HG03108 (cell line): ENCODE measurements at regions not wholly inside any gene's neighbourhood (a gene's known extent, or its start where the extent isn't known, plus 50 kb on each side); places are given as distances from the start of the nearest gene placed in this dataset.

Source experiments
- ATAC-seq: cut with Tn5 transposase; IDR thresholded peaks from one replicate; pipeline ENCODE4 v1.9.1; 2021; ENCODE audit warnings: moderate library complexity; ENCODE audit not compliant: unreplicated experiment

DNA sequence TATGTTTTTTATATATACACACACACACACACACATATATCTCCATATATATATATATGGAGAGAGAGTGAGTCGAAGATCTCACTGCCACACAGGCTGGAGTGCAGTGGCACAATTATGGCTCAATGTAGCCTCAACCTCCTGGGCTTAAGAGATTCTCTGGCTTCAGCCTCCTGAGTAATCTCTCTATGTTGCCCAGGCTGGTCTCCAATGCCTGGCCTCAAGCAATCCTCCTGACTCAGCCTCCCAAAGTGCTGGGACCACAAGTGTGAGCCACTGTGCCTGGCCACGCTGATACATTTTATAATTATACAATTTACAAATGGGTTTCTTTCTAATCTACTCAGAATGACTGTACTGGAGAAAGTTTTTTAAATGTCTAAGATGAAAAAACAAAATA is 664.2 kb downstream of the PTPRC start:
- ATAC-seq: no peak

DNA sequence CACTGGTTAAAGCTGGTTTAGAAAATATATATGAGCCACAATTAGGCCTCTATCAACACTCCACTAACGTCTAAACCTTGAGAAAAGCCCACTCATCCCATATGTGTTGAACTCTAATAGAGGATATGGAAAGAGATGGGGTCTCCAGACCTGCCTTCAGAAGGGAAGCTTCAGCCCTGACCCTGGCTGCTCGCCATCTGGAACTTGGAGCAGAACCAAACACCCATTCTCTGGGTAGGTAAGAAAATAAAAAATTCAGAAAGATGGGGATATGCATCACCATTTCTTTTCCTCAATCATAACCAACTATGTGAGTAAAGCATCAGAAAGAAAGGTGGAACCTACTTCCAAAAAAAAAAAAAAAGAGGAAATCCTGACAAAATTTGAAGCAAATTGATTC is 666.2 kb downstream of the PTPRC start:
- ATAC-seq: no peak

DNA sequence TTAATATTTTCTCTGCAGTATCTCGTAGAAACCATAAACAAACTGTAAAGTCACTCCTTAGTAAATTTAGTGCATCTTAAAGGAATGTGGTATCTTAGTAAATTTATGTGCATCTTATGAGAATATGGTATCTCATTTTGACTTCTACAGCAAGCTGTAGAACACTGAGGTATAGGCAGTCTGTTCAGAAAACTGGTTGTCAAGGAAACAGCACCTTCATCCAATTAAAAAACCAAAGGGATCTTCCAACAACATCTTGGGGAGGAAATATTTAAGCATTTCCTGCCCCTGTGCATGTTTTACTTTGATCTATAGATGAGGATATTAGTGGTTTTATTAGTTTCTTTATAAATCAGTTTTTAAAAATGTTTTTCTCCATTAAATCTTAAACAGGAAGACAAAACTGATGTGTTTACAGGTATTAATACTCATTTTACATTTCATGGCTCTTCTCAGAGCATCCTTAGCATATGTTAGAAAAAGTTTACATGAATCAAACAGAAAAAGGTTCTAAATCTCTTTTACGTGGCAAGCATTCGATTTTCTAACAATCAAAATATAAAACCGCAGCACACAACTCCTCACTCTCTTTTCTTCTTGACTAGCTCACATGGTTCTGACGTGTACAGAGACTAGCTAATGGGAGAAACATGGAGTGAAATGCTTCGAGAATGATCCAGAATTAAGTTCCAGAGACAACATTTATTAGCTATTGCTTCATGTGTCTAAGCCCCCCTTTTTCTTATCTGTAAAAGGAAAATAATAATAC is 668.8 kb downstream of the PTPRC start:
- no peak for ATAC-seq

DNA sequence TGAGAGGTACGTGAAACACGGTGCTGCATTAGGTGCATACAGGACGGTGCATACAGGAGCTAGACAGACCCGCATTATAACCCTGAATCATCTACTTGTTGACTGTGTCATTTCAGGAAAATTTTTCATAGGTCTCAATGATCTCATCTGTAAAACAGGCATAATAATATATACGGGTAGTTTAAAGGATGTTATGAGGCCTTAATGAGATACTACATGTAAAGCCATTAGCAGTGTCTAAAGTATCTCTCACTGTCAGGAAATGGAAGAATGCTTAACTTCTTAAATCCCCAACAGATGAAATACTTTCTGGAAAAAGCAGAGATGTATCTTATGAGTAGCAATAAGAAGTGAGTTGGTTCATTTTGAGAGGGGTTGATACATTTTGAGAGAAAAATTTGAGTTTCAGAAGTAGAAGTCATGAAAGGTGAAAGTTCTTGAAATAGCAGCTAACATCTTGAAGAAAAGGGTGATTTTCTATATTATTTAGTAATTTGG is 669.6 kb downstream of the PTPRC start:
- no peak for ATAC-seq

DNA sequence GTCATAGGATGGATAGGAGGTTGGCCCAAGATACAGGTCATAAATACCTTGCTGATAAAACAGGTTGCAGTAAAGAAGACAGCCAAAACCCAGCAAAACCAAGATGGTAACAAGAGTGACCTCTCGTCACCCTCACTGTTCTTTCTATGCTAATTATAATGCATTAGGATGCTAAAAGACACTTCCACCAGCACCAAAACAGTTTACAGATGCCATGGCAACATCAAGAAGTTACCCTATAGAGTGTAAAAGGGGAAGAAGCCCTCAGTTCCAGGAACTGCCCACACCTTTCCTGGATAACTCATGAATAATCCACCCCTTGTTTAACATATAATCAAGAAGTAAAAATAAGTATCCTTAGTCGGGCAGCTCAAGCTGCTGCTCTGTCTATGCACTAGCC is 671.9 kb downstream of the PTPRC start:
- no peak for ATAC-seq

DNA sequence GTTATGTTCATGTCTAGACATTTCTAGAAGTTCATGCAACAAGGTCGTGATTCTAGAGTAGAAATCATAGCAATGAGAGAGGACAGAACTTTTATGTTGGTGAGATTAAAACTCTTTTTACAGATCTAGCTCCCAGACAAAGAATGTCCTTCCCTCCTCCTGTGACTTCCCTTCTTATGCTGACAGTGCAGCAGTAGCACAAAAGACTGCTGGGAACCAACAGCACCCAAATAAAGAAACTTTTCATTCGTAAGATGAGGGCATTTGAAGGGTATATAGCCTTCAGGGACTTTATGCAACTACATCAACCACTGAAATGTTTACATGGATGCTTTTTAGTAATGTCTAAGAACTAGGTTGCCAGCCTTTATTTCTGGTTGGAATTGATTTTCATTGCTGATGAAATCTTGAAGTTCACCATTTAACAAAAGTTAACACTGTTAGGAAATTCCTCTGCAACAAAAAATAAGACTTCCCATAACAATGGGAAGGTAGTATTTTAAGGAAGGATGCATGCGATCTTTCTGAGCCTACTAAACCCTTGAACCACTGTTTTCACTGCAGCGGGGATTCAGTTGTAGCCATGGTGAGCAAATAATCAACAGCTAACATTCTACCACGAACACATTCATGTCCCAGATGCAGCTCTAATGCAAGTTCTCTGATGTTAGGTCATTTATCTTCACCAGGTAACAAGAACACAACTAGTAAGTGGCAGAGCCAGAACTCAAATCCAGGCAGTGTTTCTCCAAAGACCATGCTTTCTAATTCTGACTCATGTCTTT is 672.8 kb downstream of the PTPRC start:
- ATAC-seq: no peak

DNA sequence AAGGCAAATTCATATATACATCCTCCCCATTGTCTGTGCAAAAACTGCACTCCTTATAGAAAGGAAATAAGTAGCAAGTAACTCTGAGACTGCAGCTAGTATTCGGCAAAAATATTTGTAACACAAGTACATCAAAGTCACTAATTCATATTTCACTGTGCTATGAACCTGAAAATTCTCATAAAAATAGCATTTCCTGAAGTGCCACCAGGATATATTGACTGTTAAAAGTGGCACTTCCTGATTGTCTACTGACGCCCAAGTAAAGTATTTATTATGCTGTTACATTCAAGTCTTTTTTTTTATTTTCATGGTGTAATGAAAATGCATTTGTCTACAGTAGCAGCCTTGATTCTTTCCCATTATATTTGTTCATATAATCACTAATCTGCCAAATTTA is 673.8 kb downstream of the PTPRC start:
- no peak for ATAC-seq

DNA sequence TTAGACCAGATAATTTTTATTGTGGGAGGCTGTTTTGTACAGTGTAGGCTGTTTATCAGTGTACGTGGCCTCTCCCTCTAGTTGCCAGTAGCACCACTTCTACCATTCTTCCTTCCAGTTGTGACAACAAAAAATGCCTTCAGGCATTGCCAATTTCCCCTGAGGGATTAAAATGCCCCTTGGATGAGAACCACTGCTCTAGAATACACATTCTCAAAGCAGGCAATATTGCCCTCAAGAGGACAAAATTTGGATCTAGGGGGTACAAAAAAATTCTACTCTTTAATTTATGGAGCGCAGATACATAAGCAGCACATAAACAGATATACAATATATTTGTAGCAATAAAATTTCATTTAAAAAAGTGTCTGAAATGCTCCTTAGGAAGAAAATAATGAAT is 674.6 kb downstream of the PTPRC start:
- no peak for ATAC-seq

DNA sequence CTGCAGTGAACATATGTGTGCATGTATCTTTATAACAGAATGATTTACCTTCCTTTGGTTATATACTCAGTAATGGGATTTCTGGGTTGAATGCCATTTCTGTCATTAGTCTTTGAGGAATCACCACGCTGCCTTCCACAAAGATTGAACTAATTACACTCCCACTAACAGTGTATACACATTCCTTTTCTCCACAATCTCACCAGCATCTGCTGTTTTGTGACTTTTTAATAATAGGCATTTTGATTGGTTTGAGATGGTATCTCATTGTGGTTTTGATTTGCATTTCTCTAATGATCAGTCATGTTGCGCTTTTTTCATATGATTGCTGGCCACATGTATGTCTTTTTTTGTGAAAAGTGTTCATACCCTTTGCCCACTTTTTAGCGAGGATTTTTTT is 680.5 kb downstream of the PTPRC start:
- no peak for ATAC-seq

DNA sequence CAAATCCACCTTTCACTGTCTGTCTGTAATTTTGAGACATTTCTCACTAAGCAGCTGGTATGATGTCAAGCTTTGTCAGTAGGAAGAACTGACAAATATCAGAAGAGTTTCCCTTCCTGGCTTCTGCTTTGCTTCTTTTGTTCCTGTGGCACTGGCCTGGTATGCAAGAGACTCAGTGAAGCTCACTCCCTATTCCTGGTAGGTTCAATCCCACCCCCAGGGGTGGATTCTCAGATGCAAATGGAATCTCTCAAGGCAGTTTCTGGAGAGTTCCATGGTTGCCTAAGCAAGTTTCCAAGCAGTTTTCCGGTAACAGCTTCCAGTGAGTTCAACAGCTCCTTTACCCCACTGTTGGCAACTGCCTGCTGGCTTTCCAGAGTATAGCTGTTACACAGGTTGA is 683.4 kb downstream of the PTPRC start:
- no peak for ATAC-seq

DNA sequence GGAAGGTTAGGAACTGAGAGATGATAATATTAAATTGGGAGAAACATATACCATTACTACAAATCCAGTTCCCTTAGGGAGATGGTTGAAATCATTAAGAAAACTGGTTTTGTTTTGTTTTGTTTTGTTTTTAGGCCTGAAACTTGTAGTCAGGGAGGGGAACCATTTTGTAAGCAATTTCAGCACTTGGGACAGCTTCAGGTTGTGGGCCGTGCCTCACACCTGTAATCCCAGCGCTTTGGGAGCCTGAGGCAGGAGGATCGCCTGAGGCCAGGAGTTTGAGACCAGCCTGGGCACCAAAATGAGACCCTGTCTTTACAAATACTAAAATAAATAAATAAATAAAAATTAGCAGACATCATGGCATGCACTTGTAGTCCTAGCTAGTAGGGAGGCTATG is 694.3 kb upstream of the NR5A2 start:
- no peak for ATAC-seq

DNA sequence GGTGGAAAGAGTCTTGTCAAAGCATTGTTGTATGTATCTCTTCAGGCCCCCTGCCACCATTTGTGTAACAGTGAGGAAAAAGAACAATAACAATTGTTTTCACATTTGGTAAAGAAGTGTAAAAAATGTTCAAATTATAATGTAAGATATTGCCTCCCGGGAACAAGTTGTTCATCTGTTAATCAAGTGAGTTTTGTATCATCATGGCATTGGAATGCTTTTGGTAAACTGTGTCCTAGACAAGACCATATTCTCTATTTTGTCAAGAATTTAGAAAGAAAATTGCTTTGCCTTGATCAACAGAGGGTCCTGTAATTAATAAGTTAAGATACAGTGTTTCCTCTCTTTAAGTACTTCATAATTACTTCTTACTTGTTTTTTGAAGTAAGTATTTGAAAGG is 692.0 kb upstream of the NR5A2 start:
- ATAC-seq: no peak

DNA sequence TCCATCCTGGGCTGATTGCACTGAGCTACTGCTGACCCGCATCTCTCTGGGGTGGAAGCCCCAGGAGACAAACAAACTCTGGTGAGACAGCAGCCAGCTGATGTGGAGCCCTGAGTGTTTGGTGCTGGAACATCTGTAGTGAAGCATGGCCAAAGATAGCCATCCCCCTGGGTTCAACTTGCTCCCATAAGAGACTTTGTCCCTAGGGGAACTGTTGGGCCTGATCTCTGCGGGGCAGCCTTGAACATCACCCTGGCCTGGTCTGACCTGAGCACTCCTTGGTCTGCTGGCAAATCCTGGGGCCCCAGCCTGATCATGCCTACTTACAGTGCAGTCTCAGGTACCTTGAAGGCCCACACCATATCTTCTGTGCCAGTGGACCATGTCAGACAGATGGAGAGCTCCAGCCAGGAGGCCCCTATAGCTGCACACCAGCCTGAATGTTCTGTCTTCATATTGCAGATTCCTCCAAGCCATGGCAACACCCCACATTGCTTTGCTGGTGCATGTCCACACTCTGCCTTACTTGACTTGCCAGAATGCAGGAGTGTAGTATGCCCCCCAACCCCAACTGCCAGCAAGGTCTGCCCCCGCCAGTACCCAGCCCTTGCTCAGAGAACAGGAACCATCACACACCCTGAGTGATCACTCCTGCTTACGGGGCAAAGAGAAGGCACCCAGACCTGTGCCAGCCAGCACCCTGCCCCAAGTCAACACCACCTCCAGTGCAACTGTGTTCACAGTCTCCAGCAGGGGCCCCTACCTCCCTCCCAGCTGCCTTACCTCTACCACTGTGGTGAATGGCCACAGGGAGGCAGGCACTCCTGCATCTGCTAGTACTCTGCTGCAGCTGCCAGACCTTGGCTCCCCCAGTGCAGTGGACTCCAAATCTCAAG is 690.5 kb upstream of the NR5A2 start:
- no peak for ATAC-seq

DNA sequence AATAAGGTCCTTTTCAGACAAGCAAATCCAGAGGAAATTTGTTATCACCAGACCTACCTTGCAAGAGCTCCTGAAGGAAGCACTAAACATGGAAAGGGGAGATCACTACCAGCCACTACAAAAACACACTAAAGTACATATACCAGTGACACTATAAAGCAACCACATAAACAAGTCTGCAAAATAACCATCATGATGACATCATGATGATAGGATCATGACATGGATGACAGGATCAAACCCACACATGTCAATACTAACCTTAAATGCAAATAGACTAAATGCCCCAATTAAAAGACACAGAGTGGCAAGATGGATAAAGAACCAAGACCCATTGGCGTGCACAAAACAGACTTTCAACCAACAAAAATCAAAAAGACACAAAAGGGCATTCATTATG is 688.8 kb upstream of the NR5A2 start:
- ATAC-seq: no peak

DNA sequence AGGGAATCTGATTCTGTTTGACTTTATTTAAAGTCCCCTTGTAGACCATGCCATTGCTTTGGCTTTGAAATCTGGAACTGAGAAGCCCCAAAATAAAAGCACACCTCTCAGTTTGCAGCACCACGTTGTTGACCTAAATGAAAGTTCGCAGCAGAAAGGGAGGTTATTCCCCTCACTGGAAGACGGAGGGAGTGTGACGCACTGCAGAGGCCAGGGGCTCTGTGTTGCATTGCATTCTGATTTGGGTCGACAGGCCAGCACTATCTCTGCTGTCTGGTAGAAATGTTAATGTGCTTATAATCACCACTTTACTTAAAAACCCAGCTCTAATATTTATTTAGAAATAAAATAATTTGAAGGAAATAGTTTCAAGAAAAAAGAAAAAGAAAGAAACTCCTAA is 675.2 kb upstream of the NR5A2 start:
- no peak for ATAC-seq

DNA sequence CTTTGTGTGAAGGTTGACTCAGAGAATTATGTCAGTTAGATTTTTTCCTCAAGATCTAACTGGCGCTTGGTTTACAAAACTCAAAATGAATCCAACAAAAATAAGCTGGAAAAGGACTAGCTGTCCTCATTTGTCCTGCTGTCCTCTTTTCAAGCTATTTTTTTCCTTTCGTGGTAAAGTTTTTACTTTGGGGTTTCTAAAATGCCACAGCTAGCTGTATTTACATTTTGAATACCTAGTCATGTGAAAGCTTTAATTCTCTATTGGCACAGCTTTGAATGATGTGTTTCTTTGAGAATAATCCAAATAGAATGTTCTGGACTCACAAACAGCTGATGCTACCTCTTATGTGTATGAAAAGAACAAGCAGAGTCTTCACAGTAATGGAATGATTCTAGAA is 673.6 kb upstream of the NR5A2 start:
- ATAC-seq: no peak

DNA sequence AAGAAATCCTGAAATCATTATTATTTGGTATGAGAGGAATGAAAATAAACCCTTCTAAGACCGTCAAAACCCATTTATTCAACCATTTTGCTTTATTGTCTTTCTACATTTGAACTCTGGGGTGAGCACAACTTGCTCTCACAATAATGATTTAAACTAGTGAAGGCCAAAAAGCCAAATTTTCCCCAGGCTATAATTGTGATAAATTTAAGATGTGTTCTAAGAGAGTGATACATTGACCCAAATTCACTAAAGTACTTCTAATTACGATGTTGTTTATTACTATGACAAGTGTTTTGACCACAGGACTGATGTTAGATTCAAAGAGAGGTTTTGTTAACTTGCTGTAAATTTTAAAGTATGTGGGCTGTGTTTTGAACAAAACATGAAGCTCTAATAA is 670.9 kb upstream of the NR5A2 start:
- no peak for ATAC-seq

DNA sequence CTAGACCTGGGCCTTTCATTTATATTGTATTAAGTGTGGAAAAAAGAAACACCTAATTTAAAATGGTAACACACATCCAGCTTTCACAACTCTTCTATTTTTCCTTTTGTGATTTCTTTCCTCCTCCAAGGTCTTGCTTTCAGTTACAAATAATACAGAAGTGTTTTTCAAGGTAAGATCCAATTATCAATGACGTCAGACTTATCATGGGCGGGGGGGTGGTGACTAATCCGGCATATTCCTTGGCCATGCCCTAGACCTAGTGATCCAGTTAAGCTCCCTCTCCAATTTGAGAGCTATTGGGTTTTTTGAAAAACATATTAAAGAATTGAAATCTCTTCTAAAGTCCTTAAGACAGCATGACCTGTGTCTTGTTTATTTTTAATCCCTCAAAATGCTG is 669.9 kb upstream of the NR5A2 start:
- no peak for ATAC-seq

DNA sequence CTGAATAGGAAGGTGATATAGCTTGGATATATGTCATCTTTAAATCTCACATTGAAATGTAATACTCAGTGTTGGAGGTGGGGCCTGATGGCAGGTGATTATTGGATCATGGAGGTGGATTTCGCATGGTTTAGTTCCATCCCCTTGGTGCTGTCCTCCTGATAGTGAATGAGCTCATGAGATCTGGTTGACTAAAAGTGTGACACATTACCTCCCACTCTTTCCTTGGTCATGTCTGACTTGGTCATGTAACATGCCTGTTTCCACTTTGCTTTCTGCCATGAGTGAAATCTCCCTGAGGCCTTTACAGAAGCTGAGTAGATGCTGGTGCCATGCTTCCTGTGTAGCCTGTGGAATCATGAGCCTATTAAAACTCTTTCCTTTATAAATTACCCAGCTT is 664.5 kb upstream of the NR5A2 start:
- ATAC-seq: no peak

DNA sequence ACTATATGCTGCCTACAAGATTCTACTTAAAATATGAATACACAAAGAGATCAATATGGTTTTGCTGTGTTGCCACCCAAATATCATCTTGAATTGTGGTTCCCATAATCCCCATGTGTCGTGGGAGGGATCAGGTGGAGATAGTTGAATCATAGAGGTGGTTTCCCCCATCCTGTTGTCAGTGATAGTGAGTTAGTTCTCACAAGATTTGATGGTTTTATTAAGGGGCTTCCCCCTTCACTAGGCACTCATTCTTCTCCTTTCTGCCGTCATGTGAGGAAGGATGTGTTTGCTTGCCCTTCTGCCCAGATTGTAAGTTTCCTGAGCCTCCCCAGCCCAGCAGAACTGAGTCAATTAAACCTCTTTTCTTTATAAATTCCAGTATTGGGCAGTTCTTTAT is 654.4 kb upstream of the NR5A2 start:
- ATAC-seq: no peak

DNA sequence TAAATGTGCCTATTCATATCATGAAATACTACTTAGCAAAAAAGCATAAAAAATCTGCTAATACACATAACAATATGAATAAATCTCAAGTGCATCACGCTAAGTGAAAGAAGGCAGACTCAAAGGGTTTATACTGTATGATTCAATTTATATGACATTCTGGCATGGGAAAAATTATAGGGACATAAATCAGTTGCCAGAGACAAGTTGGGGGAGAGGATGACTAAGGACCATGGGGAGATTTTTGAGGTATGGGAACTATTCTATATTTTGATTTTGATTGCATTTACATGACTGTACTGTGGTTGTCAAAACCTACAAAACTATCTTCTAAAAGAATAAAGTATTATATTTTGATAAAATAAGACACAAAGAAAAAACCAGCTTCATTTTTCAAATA is 650.3 kb upstream of the NR5A2 start:
- no peak for ATAC-seq
